HL-60 (cell line): ENCODE measurements at regions not wholly inside any gene's neighbourhood (a gene's known extent, or its start where the extent isn't known, plus 50 kb on each side); places are given as distances from the start of the nearest gene placed in this dataset.

ENCODE experiments used
- DNase-seq, 2 experiments: peaks; one replicate each; pipeline ENCODE4 v3.0.0-alpha.2; 2010 to 2020; ENCODE audit warnings: low read depth in 1 of 2, low spot score in 1 of 2
- H3K27ac ChIP-seq: fragments of 250-450 bp; sonication (Bioruptor Pico); replicated peaks from 2 replicates; pipeline ENCODE4 v1.5.1; 2020; ENCODE audit warnings: mild to moderate bottlenecking, moderate library complexity
- H3K27me3 ChIP-seq: fragments of 250-450 bp; sonication (Bioruptor Pico); 2 replicates; pipeline ENCODE4 v1.5.1; 2021; ENCODE audit warnings: mild to moderate bottlenecking, moderate library complexity; ENCODE audit not compliant: insufficient read depth, poor library complexity, severe bottlenecking
- H3K4me3 ChIP-seq: replicated peaks from 2 replicates; pipeline ENCODE4 v1.5.1; 2011; ENCODE audit warnings: mild to moderate bottlenecking, control low read depth, low read length; ENCODE audit not compliant: insufficient read depth
- GABPA ChIP-seq: IDR thresholded peaks from 2 replicates; pipeline ENCODE4 v1.6.1; 2012; ENCODE audit warnings: low read depth
- POLR2AphosphoS5 ChIP-seq: IDR thresholded peaks from 2 replicates; pipeline ENCODE4 v1.6.1; 2012; ENCODE audit warnings: low read depth
- SPI1 ChIP-seq: IDR thresholded peaks from 2 replicates; pipeline ENCODE4 v1.6.1; 2012; ENCODE audit warnings: low read depth, mild to moderate bottlenecking, borderline replicate concordance
- TF ChIP-seq, protein P1 (sequence below): IDR thresholded peaks from 2 replicates; pipeline ENCODE4 v1.6.1; 2012; ENCODE audit warnings: low read depth; ENCODE audit not compliant: insufficient replicate concordance
- TF ChIP-seq, protein P2 (sequence below): IDR thresholded peaks from one replicate; pipeline ENCODE4 v1.5.1; 2011; ENCODE audit warnings: low read length, control low read depth, inconsistent platforms; ENCODE audit not compliant: insufficient read depth

DNA sequence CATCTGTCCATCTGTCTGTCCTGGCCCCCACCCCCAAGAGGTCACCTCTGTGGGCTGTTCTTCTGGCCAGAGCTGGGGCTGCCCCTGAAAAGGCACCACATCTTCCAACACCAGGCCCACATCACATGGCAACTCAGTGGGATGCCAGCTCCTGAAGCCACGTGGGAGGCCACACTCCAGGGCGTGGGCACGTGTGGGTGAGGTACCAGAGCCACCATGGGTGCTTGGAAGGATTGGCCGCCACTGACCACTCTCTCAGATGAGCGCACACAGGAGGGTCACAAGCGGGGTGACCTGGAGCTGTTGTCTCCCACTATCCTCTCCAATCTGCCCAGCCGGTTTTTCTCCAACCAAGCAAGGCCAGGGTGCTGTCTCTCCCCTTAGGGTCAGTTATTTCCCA is 197.9 kb downstream of the TFCP2L1 start:
- TF ChIP-seq SPI1 (no peak), GABPA (no peak), POLR2AphosphoS5 (no peak)
- TF ChIP-seq, protein P1, sequence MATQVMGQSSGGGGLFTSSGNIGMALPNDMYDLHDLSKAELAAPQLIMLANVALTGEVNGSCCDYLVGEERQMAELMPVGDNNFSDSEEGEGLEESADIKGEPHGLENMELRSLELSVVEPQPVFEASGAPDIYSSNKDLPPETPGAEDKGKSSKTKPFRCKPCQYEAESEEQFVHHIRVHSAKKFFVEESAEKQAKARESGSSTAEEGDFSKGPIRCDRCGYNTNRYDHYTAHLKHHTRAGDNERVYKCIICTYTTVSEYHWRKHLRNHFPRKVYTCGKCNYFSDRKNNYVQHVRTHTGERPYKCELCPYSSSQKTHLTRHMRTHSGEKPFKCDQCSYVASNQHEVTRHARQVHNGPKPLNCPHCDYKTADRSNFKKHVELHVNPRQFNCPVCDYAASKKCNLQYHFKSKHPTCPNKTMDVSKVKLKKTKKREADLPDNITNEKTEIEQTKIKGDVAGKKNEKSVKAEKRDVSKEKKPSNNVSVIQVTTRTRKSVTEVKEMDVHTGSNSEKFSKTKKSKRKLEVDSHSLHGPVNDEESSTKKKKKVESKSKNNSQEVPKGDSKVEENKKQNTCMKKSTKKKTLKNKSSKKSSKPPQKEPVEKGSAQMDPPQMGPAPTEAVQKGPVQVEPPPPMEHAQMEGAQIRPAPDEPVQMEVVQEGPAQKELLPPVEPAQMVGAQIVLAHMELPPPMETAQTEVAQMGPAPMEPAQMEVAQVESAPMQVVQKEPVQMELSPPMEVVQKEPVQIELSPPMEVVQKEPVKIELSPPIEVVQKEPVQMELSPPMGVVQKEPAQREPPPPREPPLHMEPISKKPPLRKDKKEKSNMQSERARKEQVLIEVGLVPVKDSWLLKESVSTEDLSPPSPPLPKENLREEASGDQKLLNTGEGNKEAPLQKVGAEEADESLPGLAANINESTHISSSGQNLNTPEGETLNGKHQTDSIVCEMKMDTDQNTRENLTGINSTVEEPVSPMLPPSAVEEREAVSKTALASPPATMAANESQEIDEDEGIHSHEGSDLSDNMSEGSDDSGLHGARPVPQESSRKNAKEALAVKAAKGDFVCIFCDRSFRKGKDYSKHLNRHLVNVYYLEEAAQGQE: no peak
- TF ChIP-seq, protein P2, sequence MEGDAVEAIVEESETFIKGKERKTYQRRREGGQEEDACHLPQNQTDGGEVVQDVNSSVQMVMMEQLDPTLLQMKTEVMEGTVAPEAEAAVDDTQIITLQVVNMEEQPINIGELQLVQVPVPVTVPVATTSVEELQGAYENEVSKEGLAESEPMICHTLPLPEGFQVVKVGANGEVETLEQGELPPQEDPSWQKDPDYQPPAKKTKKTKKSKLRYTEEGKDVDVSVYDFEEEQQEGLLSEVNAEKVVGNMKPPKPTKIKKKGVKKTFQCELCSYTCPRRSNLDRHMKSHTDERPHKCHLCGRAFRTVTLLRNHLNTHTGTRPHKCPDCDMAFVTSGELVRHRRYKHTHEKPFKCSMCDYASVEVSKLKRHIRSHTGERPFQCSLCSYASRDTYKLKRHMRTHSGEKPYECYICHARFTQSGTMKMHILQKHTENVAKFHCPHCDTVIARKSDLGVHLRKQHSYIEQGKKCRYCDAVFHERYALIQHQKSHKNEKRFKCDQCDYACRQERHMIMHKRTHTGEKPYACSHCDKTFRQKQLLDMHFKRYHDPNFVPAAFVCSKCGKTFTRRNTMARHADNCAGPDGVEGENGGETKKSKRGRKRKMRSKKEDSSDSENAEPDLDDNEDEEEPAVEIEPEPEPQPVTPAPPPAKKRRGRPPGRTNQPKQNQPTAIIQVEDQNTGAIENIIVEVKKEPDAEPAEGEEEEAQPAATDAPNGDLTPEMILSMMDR: no peak
- H3K27me3 ChIP-seq: no peaks in the 10 kb centered on the region
- no peak for DNase-seq
- H3K27ac ChIP-seq: no peak overlapping the region
- H3K4me3 ChIP-seq: no peak overlapping the region

DNA sequence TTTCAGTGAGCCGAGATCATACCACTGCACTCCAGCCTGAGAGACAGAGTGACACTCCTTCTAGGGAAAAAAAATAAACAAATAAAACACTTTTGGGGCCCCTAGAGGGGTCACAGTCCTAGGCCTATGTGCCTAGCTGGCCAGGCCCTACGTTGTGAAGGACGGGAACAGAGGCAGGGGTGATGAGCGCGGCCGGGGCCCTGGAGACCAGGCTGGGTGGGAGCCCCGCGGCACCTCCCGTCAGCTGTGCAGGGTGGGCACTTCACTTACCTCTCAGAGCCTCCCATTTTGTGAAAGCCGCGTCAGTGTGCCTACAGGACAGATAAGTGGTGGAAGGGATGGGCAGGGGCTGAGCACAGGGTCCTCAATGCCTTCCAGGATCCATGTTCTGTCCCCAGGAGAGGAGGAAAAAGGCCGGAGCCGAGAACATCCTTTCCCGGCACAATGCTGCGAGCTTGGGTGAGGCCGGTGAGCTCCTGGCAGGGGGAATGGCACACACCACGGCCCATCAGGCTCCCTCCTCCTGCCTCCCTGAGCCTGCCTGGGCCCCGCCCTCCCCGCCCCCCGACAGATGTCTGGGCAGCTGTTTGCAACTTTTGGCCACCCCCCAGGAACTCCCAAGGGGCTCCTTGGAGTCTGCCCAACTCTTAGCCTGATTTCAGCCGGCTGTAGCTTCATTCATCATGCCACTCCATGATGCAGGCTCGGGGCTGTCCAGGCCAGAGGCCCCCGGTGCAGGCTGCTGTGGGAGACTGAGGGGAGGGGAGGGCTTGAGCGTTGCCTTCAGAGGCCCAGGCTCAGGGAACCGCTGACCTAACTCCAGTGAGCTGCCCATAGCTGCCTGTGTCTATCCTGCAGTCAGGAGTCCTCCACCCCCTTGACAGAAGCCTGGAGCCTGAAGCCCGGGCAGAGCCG is 196.5 kb downstream of the TFCP2L1 start:
- no peak overlapping the region for H3K4me3 ChIP-seq
- no peak for DNase-seq
- H3K27ac ChIP-seq: no peak overlapping the region
- TF ChIP-seq POLR2AphosphoS5 (no peak), GABPA (no peak), SPI1 (no peak)
- TF ChIP-seq, protein P2: no peak
- TF ChIP-seq, protein P1: no peak
- no peaks in the 10 kb centered on the region for H3K27me3 ChIP-seq

DNA sequence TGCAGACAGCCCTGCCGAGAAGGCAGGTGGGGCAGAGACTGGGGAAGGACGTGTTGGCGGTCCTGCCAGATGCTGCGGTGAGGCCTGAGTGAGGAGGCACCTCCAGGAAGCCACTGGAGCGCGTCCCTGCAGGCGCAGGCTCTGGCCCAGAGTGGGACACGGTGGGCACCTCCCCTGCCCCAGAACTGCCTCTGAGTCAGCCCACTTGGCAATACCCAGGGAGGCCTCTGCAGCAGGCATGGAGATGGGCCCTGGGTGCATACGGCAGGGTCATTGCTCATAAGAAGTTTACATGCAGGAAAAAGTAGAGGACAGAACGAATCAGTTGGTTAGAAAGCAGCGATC is 195.9 kb downstream of the TFCP2L1 start:
- Histone ChIP-seq H3K4me3 (no peak overlapping the region), H3K27ac (no peak overlapping the region), H3K27me3 (no peaks in the 10 kb centered on the region)
- no peak for DNase-seq
- TF ChIP-seq SPI1: no peak
- TF ChIP-seq, protein P1: no peak
- no peak for TF ChIP-seq POLR2AphosphoS5
- no peak for TF ChIP-seq GABPA
- TF ChIP-seq, protein P2: no peak
